Embryonic facial prominence (tissue), 1 donor: ENCODE measurements at regions not wholly inside any gene's neighbourhood (a gene's known extent, or its start where the extent isn't known, plus 50 kb on each side); places are given as distances from the start of the nearest gene placed in this dataset.
A peak's percentile ranks its signal among the peaks of the same experiment; 100 is the strongest.

Source experiments
- DNase-seq: peaks from one replicate; pipeline ENCODE4 v3.0.0-alpha.2; 2016; ENCODE audit errors: extremely low spot score

- DNase-seq: no peak
Observed at GRCh38 chr11:116182356-116182966, 590.3 kb downstream of the BUD13 start.

GRCh38 chr11:116180806-116181600, 591.8 kb downstream of the BUD13 start:
- DNase-seq: no peak

DNA sequence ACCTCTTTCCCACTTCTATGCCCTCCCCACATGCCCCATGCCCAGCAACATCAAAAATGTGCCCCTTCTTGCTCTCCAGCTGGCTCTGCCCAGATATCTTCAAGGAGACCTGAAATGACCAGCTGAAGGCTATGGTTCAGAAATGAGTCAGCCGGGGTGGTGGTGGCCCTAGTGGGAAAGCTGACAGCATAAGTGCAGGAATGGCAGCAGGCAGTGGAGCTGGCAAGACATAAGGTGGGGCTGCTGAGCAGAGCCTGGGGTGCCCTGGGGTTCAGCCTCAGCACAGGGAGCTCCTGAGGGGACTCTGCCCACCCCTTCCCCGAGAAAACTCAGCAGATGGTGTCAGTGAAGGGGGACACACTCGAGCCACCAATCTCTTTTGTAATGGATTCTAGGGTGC, 593.4 kb downstream of the BUD13 start:
- DNase-seq: no peak

- no peak for DNase-seq
Observed at GRCh38 chr11:116177521-116178210, 595.1 kb downstream of the BUD13 start.

- no peak for DNase-seq
Observed at GRCh38 chr11:116176484-116177005, 596.2 kb downstream of the BUD13 start.

DNA sequence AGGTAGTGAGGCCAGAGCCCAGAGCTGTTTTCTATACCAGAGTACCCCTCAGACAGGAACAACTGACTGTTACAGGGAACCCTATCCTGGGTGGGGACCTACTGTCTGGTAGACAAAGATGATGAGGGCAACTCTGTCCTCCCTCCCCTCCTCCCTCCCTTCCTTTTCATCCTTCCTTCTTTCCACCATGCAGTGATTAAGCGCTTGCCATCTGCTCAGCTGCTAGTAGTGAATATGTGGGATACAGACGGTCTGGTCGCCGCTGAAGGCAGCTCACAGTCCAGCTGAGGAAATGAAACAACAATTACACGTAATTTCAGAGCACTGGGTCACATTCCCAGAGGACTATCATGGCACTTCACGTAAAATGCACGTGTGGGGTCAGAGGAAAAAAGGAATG, 597.1 kb downstream of the BUD13 start:
- no peak for DNase-seq

DNA sequence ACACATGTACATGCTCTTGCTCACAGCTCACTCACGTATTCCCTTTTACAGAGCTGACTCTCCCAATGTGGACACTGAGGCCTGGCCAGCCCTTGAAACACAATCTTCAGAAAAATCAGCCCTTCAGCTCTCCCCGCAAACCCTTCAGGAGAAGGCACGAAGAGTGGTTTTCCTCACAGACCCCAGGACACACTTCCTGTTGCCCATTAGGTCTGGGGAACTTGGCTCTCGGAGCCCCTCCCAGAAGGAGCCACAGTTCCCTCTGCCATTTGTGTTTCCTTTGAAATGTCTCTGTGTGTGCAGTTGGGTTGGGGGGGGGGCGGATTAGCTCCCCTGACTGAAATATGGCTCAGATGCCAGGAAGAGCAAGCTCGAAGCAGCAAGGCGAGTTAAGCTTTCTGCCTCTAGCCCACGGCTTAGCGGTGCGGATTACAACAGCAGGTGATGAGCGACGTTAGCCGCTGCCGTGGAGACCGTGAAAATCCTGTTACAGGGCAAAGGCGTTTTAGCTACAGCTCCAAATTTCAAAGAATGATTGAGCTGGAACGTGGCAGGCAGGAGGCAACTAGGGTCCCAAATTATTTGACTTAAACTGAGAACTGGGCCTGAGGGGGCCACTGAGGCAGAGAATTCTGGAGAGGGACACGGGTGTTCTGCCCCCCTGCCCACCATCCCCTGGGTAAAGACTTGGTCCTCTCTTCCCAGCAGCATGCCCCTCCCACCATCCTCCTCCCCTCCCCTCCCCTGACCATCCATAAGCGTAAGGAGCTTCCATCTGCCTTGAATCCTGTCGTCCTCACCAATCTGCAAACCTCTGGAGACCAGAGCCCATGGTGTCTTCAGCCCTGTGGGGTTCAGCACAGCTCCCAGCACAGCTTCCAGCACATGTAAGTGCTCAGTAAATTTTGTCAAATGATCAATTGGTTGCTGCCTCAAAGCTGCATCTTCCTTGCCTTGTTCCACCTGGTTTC, 598.6 kb downstream of the BUD13 start:
- no peak for DNase-seq

GRCh38 chr11:116173506-116173905, 599.3 kb downstream of the BUD13 start:
- DNase-seq: no peak

DNA sequence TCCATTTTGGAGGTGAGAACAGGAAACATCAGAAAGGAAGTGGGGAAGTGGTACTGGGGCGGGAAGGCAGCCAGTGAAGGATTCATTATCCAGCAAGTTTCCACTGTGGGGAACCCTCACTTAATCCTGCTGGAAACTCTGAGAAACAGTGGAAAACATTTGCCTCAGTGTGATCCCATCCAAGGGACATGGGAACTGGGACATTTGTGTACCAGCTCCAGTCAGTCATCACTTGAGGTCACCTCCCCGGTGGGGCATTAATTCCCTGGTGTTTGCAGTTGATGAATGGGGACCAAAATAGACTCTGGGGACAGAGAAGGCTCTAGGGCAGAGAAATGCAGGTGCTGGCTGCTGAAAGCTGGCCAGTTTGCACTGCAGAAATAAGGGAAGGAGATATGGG, 599.9 kb downstream of the BUD13 start:
- no peak for DNase-seq

DNA sequence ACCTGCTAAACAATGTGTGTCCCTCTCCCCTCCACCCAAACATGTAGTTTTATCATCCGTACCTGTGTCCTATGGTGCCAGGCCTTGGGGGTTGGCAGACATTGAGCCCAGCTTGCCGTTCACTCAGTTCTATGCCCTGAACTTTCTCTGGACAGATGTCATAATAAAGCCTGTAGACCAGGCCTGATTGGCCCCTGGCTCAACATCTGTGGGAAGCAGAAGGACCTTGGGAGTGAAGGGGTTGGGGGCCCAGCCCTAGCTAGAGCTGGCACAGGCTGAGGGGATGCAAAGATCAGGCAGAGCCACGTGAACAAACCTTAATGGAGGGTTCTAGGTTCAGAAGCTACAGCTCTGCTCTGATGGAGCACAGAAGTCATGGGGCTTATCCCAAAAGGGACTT, 600.6 kb downstream of the BUD13 start:
- DNase-seq: no peak

- DNase-seq: no peak
Observed at GRCh38 chr11:116171271-116172140, 601.3 kb downstream of the BUD13 start.

DNA sequence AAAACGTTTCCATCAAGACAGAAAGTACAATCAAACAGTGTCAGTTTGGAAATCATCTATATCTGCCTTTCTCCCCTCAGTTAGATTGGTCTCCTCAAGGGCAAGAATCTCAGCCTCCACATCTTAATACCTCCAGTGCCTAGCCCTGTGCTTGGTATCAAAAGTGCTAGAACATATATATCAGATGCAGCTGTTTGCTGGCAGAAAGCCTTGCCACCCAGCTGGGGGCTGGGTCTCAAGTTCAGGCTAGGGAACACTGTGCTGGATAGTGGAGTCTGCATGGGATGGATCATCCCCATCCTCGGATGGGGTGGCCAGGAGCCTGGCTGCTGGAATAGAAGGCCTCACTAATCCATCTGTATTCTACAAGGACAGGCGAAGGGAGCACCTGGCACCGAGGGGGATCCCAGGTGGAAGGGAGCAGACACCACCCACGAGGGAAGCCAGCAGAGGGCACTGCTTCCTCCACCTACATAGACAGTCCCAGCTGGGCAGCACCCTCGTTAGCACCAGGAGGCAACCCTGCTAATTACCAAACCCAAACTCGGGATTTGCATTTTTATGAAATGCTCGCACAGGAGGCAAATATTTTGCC, 602.2 kb downstream of the BUD13 start:
- no peak for DNase-seq

GRCh38 chr11:116169776-116170175, 603.0 kb downstream of the BUD13 start:
- no peak for DNase-seq

DNA sequence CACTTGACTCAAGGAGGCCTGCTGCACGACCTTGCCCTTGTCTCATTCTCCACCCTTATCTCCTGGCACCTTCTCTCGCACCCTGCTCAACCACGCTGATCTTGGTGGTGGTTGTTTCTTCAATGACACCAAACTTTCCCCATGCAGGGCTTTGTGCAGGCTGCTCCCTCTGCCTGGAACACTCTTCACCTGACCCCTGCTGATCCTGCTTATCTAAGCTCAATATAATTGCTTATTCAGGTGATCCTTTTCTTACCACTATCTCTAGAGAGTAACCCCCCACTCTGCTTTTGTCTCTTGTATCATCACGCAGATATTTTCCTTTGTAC, 604.4 kb downstream of the BUD13 start:
- no peak for DNase-seq

GRCh38 chr11:116167706-116168458, 604.9 kb downstream of the BUD13 start:
- no peak for DNase-seq

DNA sequence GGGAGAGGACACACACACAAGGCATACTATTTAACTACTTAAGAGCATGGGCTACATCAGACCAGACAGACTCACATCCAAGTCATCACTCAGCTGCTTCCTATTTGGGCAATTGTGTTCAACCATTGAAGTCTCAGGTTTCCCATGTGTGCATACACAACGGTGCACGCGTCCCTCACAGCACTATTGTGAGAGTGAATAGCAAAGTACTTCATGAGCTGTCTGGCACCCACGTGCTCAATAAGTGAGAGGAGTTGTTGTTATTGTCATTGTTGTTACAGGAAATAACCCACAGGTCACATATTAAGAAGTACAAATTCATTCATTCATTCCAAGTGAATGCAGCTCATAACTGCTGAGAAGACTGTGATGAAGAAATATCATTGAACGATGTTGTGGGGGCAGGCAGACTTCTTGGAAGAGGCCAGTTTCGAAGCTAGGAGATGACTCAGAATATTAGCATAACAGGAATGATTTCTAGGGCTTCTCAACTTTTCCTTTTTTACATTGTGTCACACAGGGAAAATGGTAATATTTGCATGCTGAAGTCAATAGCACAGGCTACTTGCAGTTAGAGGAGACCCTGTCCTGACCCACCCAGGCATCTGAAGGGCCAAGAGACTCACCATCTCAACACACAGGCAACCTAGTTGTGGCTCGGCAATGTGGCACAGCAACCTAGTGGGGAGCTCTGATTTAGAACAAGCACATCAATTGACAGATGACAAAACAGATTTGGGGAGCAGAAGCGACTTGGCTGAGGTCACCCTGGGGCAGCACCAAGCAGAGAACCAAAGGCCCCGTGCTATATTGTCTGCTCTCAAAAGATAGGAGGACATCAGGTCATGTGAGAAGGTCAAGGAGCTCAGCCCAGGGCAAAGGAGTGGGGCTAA, 606.0 kb downstream of the BUD13 start:
- DNase-seq: no peak

DNA sequence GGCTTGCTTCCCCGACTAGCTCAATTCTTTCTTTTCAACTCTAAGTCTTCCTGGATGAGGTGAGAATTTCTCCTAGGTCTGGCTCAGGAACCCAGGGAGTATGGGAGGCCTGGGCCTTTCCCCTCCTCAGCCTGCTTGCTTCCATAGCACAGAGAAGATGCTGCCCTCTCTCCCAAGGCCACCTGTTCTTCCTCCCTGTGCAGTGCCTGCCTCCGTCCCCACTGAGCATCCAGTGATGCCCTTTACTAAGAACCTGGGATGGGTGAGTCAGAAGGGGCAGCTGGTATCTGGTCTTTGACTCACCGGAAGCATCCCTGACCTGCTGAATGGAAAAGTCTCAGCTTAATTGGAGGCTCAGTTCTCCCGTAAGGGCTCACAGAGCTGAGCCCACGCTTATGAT, 607.9 kb downstream of the BUD13 start:
- DNase-seq: no peak

- DNase-seq: peak; percentile 55
Observed at GRCh38 chr11:116162886-116163230, 609.9 kb downstream of the BUD13 start.
